Astrocyte of the cerebellum (primary cell): ENCODE measurements at regions not wholly inside any gene's neighbourhood (a gene's known extent, or its start where the extent isn't known, plus 50 kb on each side); places are given as distances from the start of the nearest gene placed in this dataset.

Source experiments
- DNase-seq: peaks from one replicate; pipeline ENCODE4 v3.0.0-alpha.2; 2011; ENCODE audit warnings: low read depth
- H3K4me3 ChIP-seq: 2 replicates; pipeline ENCODE4 v1.5.1; 2011; ENCODE audit warnings: mild to moderate bottlenecking, low read depth, low read length, moderate library complexity
- in situ Hi-C: cut with HindIII; loops from 2 replicates; pipeline ENCODE4 v1.10.0; 2017; ENCODE audit warnings: low sequenced_read_pairs
- TF ChIP-seq, protein P1 (sequence below): IDR thresholded peaks from 2 replicates; pipeline ENCODE4 v1.5.1; 2012; ENCODE audit warnings: low read length, low read depth, moderate library complexity, mild to moderate bottlenecking; ENCODE audit errors: missing control alignments

DNA sequence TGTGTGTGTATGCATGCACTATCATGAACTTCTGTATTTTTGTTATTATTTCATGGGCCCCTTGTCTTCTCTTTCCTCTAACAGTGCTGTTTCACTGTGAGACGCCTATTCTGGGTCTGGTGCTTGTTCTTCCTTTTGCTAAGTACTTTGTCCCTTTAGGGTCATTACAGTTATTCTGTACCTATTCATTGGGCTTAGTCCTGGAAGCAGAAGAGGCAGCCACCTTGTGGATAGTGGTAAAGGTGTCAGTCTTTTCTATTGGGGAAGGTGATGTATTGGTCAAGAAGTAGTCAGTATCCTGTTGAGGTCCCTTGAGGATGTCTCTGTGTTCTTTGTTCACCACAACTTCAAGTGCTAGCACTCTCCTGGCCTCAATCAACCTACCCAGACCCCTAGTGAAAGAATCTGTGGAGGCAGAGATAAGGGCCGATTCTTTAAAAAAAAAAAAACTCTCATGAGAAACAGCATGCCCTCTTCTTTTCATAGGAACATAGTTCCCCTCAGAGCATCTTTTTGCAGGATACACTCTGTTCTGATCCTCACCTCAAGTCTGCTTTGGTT, 593.8 kb downstream of the SPRY1 start:
- no peak overlapping the region for H3K4me3 ChIP-seq
- DNase-seq = no peak
- in situ Hi-C loops = no loop called here
- TF ChIP-seq, protein P1, sequence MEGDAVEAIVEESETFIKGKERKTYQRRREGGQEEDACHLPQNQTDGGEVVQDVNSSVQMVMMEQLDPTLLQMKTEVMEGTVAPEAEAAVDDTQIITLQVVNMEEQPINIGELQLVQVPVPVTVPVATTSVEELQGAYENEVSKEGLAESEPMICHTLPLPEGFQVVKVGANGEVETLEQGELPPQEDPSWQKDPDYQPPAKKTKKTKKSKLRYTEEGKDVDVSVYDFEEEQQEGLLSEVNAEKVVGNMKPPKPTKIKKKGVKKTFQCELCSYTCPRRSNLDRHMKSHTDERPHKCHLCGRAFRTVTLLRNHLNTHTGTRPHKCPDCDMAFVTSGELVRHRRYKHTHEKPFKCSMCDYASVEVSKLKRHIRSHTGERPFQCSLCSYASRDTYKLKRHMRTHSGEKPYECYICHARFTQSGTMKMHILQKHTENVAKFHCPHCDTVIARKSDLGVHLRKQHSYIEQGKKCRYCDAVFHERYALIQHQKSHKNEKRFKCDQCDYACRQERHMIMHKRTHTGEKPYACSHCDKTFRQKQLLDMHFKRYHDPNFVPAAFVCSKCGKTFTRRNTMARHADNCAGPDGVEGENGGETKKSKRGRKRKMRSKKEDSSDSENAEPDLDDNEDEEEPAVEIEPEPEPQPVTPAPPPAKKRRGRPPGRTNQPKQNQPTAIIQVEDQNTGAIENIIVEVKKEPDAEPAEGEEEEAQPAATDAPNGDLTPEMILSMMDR = no peak

DNA sequence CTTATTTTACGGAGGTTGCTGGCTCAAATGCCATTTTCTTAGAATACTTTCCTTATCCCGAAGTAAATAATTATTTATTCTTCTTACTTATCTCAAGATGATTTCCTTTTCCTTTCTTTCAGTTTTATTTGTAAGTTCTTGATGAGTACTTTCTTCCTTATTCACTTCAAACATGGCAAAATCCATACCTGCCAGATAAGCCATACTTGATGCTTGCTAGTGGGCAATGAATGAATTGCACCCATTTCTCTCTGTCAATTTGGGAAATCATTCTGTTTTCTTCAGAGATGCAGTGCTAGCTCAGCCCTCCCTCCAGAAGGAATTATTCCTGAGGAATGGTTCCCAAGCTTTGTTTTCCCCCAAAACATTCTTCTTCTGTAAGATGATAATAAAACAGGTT, 598.3 kb downstream of the SPRY1 start:
- in situ Hi-C loops = no loop called here
- TF ChIP-seq, protein P1 = peak; percentile 20
- DNase-seq = no peak
- no peak overlapping the region for H3K4me3 ChIP-seq

DNA sequence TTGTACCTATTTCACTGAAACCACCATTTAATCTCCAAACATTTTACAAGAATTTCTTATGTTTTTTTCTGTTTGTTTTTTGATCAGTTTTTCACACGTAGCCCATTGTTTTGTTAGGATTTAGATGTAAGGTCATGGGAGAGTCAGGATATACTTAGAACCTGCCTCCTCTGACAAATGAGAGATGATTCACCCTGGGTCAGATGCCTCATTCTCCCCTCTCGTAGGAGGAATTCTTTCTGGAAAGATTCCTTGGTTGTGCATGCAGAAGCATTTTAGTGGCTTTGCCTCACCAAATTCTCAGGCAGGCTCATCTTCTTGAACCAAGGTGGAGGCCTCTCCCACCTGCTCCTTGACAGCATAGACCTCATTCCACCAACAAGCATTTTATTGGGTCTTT, 599.3 kb downstream of the SPRY1 start:
- H3K4me3 ChIP-seq = no peak overlapping the region
- peak; percentile 33 for DNase-seq
- in situ Hi-C loops = no loop called here
- TF ChIP-seq, protein P1 = no peak

DNA sequence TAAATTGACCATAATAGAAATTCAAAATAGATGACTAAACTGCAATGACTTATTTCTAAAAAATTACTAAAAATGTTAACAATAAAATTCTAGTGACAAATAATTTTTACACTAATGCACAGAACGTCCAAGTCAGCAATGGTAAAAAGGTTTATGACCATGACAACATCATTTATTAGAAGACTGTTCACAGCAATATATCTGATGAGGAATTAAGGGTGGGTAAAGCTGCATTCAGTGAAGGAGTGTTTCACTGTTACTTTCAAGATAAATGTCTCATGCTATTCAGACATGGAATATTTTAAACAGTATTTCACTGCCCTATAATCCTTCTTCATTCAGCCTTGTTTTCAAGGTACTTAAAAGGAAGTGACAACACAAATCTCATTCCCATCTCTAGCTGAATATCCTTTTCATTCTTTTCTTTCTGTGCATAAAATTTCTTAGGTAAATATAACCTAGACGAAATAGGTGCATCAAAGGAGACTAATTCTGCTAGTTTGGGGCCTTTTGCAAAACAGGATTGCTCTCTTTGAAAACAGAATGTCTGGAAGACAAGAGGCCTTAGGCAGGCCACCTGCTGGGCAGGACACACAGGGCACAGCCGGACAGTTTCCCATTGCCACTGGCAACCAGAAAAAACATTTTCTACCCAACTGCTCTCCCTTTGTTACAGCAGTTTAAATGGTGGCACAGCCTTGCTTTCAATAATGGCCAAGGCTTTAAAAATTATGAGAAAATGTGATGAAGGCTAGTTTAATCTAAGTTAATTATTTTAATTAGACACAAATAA, 600.3 kb downstream of the SPRY1 start:
- DNase-seq = no peak
- TF ChIP-seq, protein P1 = no peak
- in situ Hi-C loops = no loop called here

DNA sequence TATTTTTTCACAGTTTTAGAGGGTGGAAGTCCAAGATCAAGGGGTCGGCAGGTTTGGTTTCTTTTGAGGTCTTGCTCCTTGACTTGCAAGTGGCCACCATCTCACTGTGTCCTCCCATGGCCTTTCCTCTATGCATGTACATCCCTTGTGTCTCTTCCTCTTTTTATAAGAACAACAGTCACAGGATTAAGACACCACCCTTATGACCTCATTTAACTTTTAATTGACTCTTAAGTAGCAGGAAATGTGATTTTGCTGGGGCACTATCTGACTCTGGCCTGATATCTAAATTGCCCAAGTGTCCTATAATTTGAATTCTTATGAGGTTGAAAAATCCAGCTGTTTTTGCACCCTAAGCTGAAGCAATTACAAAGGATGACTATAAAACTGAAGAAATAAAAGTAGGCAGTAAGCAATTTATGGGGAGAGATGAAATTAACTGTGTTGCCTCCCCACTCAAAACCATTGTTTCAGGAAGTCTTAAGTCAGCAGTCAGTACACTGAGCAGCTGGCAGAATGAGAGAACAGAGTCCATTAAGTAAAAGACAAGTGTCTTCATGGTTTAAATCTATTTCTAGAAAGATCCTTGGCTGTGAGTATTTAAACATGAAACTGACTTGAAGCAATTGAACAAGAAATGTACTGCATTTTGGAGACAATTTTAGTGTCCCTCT, 601.3 kb downstream of the SPRY1 start:
- DNase-seq = no peak
- TF ChIP-seq, protein P1 = no peak
- no peak overlapping the region for H3K4me3 ChIP-seq
- in situ Hi-C loops = no loop called here

More for the DNA sequence above, 600.3 kb downstream of the SPRY1 start:
- no peak overlapping the region for H3K4me3 ChIP-seq

DNA sequence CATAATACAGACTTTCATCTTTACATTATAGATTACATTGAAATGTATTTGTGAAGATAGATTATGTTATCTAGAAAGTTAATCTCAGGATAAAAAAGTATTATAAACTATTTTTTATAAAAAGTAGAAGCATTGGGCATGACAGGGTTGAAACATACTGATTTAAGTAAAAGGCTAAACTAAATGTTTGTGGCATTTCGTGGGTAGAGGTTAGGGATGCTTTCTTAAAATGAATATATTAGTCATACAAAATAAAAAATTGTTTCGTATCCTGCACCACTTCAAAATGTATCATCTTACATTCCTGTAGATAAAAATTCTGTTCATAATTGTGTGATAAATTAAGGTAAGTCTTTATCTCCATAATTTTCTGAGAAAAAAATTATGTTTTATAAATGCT, 603.6 kb downstream of the SPRY1 start:
- in situ Hi-C loops = no loop called here
- no peak for DNase-seq
- TF ChIP-seq, protein P1 = no peak
- H3K4me3 ChIP-seq = no peak overlapping the region
